ENCODE measurements at regions not wholly inside any gene's neighbourhood (a gene's known extent, or its start where the extent isn't known, plus 50 kb on each side); places are given as distances from the start of the nearest gene placed in this dataset.

- no peaks in the 10 kb centered on the region for H3K36me3 ChIP-seq (ENCODE audit: insufficient read depth, low read length)
- TF ChIP-seq CTCF (conservative IDR thresholded peaks at IDR 0.05; ENCODE audit: low read length) (no peak), EZH2phosphoT487 (IDR thresholded peaks at IDR 0.05; ENCODE audit: borderline replicate concordance) (no peak)
- no peaks in the 10 kb centered on the region for H3K4me1 ChIP-seq (ENCODE audit: insufficient read depth, low read length, poor library complexity, severe bottlenecking)
- H3K9me2 ChIP-seq (replicated peaks; ENCODE audit: low read depth, low read length), result no peaks in the 10 kb centered on the region
- no peaks in the 10 kb centered on the region for H4K20me1 ChIP-seq (ENCODE audit: insufficient read depth, low read length, poor library complexity, severe bottlenecking)
- no peak overlapping the region for H3K9ac ChIP-seq (ENCODE audit: low read depth, low read length, poor library complexity, severe bottlenecking)
- H2AFZ ChIP-seq (ENCODE audit: low read length), result no peak overlapping the region
- no peak overlapping the region for H3K4me3 ChIP-seq (ENCODE audit: low read length, poor library complexity, severe bottlenecking)
- H3K79me2 ChIP-seq (ENCODE audit: insufficient read depth, low read length), result no peaks in the 10 kb centered on the region
- no peaks in the 10 kb centered on the region for H3K27me3 ChIP-seq (ENCODE audit: insufficient read depth, low read length, poor library complexity, severe bottlenecking)
- H3F3A ChIP-seq (ENCODE audit: low read depth), result no peaks in the 10 kb centered on the region
- H3K9me3 ChIP-seq (ENCODE audit: insufficient read depth, low read depth, low read length), result no peaks in the 10 kb centered on the region
- H3K4me2 ChIP-seq (ENCODE audit: low read depth, low read length, poor library complexity, severe bottlenecking), result no peak overlapping the region
Observed at GRCh38 chr1:222127526-222128152, 385.8 kb upstream of the DUSP10 start.

- Histone ChIP-seq H3K36me3 (ENCODE audit: insufficient read depth, low read length) (no peaks in the 10 kb centered on the region), H3K4me2 (ENCODE audit: low read depth, low read length, poor library complexity, severe bottlenecking) (no peak overlapping the region), H3K9me3 (ENCODE audit: insufficient read depth, low read depth, low read length) (no peaks in the 10 kb centered on the region), H3K27me3 (ENCODE audit: insufficient read depth, low read length, poor library complexity, severe bottlenecking) (no peaks in the 10 kb centered on the region), H3K4me1 (ENCODE audit: insufficient read depth, low read length, poor library complexity, severe bottlenecking) (no peaks in the 10 kb centered on the region), H3K9me2 (replicated peaks; ENCODE audit: low read depth, low read length) (no peaks in the 10 kb centered on the region), H3K9ac (ENCODE audit: low read depth, low read length, poor library complexity, severe bottlenecking) (no peak overlapping the region), H2AFZ (ENCODE audit: low read length) (no peak overlapping the region), H3K4me3 (ENCODE audit: low read length, poor library complexity, severe bottlenecking) (no peak overlapping the region), H3K79me2 (ENCODE audit: insufficient read depth, low read length) (no peaks in the 10 kb centered on the region), H4K20me1 (ENCODE audit: insufficient read depth, low read length, poor library complexity, severe bottlenecking) (no peaks in the 10 kb centered on the region), H3F3A (ENCODE audit: low read depth) (no peaks in the 10 kb centered on the region)
- TF ChIP-seq CTCF (conservative IDR thresholded peaks at IDR 0.05; ENCODE audit: low read length) (no peak), EZH2phosphoT487 (IDR thresholded peaks at IDR 0.05; ENCODE audit: borderline replicate concordance) (no peak)
Observed at GRCh38 chr1:222127096-222127495, 385.2 kb upstream of the DUSP10 start.

GRCh38 chr1:222126052-222126451, 384.2 kb upstream of the DUSP10 start:
- Histone ChIP-seq H3K9ac (ENCODE audit: low read depth, low read length, poor library complexity, severe bottlenecking) (no peak overlapping the region), H3K4me1 (ENCODE audit: insufficient read depth, low read length, poor library complexity, severe bottlenecking) (no peaks in the 10 kb centered on the region), H2AFZ (ENCODE audit: low read length) (no peak overlapping the region), H3K36me3 (ENCODE audit: insufficient read depth, low read length) (no peaks in the 10 kb centered on the region), H3K9me3 (ENCODE audit: insufficient read depth, low read depth, low read length) (no peaks in the 10 kb centered on the region), H3K27me3 (ENCODE audit: insufficient read depth, low read length, poor library complexity, severe bottlenecking) (no peaks in the 10 kb centered on the region), H3K79me2 (ENCODE audit: insufficient read depth, low read length) (no peaks in the 10 kb centered on the region), H3K9me2 (replicated peaks; ENCODE audit: low read depth, low read length) (no peaks in the 10 kb centered on the region), H3F3A (ENCODE audit: low read depth) (no peaks in the 10 kb centered on the region), H4K20me1 (ENCODE audit: insufficient read depth, low read length, poor library complexity, severe bottlenecking) (no peaks in the 10 kb centered on the region), H3K4me2 (ENCODE audit: low read depth, low read length, poor library complexity, severe bottlenecking) (no peak overlapping the region), H3K4me3 (ENCODE audit: low read length, poor library complexity, severe bottlenecking) (no peak overlapping the region)
- TF ChIP-seq CTCF (conservative IDR thresholded peaks at IDR 0.05; ENCODE audit: low read length) (no peak), EZH2phosphoT487 (IDR thresholded peaks at IDR 0.05; ENCODE audit: borderline replicate concordance) (no peak)
